ENCODE measurements at regions not wholly inside any gene's neighbourhood (a gene's known extent, or its start where the extent isn't known, plus 50 kb on each side); places are given as distances from the start of the nearest gene placed in this dataset.

DNA sequence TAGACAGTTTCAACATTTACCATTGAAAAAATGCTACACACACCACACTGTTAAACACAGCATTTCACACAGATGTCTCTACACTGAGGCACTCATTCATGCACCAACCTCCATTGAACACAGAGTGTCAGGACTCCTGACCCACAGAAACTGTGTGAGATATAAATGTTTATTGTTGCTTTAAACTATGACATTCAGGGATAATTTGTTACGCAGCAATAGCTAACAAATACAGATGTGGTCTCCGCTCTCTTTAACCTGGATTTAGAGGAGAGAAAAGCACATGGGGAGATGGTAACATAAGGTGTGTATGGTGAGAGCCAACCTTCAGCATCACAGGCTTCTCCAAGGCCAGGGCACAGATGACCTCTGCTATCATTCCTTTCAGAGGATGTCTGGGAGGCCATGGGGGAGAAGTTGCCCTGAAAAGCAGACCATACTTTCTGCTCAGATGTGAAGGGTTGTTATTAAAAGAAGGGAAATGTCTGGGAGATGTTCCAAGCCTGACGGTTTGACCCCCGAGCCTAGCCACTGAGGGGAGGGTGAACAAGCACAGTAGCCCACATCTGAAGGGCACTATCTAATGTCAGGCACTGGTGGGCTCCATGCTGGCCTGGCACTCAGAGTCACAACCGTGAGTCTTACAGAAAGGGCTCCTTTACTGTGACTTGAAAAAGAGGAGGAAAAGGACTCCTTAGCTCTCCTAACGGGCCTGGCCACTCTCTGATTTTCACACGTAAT lies 284.5 kb upstream of the TLE3 start:
- ChIA-PET CTCF (interaction anchor here (1.4 kb wide), 1 partner anchor 65 kb away, joined by 3 read pairs; no protein-coding TSS in a partner anchor), POLR2A (no interaction called here)
- TF ChIP-seq, protein P1, sequence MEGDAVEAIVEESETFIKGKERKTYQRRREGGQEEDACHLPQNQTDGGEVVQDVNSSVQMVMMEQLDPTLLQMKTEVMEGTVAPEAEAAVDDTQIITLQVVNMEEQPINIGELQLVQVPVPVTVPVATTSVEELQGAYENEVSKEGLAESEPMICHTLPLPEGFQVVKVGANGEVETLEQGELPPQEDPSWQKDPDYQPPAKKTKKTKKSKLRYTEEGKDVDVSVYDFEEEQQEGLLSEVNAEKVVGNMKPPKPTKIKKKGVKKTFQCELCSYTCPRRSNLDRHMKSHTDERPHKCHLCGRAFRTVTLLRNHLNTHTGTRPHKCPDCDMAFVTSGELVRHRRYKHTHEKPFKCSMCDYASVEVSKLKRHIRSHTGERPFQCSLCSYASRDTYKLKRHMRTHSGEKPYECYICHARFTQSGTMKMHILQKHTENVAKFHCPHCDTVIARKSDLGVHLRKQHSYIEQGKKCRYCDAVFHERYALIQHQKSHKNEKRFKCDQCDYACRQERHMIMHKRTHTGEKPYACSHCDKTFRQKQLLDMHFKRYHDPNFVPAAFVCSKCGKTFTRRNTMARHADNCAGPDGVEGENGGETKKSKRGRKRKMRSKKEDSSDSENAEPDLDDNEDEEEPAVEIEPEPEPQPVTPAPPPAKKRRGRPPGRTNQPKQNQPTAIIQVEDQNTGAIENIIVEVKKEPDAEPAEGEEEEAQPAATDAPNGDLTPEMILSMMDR (IDR thresholded peaks at IDR 0.05; ENCODE audit: control extremely low read depth, extremely low read depth, low read depth, missing control alignments), result no peak
- no peak for DNase-seq (ENCODE audit: extremely low spot score)

DNA sequence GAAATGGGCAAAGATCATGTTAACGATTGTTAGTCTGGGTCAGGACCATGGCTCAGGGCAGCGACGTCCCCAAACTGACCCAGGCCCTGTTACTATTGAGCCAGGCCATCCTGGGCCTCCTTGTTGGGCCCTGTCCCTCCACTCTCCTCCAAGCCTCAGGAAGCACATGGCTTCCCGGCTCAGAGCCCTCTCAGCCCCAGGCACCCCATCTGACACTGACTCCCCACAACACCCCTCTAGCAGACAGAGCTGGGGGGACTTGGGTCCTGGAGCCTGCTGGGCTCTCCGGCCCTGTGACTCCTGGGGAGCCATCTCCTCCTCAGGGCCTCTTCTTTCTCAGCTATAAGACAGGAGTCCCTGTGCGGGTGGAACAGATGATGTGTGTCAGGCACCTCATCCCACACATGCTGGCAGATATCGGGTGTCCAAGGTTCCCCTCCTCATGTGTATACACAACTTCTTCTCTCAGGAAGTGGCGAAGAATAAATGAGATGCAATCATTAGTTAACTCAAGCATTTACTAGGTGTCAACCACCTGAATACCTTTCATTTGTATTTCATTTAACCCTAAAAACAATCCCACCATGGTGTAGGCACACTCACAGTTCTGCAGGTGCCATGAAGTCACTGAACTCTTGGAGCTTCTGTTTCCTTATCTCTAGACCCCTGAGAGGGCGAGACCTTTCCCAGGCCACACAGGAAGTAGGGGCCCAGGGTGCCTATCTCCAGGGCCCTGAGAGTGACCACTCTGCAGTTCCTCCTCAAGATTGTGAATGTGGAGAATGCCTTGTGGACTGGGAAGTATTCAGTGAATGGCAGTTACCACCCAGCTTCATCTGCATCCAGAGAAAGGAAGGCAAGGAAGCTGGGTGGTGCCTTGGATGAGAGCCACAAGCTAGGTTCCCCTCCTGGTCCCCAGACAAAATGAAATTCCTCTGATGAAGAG lies 282.5 kb upstream of the TLE3 start:
- no peak for DNase-seq (ENCODE audit: extremely low spot score)
- TF ChIP-seq, protein P1 (IDR thresholded peaks at IDR 0.05; ENCODE audit: control extremely low read depth, extremely low read depth, low read depth, missing control alignments), result no peak
- POLR2A ChIA-PET, result no interaction called here
- CTCF ChIA-PET, result interaction anchor here (1.3 to 1.4 kb wide), 2 partner anchors 17 to 67 kb away, joined by 3 read pairs; no protein-coding TSS in a partner anchor

DNA sequence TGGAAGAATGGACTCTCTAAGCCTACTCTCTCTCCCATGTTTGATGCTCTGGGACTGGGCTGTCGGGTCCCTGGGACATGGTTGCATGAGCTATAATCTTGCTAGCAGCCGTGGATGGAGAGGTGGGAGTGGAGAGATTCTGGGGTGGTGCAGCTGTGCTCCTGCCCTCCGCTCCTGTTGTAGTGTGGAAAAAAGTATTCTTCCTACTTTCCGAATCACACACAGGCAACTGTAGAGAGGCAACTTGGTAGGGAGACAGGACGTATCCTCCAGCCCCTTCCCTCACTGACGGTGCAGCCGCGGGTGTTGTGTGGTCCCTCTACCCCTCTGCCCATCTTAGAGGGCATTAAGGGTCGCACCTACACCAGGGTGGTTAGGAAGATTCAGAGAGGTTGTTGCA lies 281.4 kb upstream of the TLE3 start:
- no peak for DNase-seq (ENCODE audit: extremely low spot score)
- TF ChIP-seq, protein P1 (IDR thresholded peaks at IDR 0.05; ENCODE audit: control extremely low read depth, extremely low read depth, low read depth, missing control alignments), result no peak
- ChIA-PET CTCF (no interaction called here), POLR2A (no interaction called here)

DNA sequence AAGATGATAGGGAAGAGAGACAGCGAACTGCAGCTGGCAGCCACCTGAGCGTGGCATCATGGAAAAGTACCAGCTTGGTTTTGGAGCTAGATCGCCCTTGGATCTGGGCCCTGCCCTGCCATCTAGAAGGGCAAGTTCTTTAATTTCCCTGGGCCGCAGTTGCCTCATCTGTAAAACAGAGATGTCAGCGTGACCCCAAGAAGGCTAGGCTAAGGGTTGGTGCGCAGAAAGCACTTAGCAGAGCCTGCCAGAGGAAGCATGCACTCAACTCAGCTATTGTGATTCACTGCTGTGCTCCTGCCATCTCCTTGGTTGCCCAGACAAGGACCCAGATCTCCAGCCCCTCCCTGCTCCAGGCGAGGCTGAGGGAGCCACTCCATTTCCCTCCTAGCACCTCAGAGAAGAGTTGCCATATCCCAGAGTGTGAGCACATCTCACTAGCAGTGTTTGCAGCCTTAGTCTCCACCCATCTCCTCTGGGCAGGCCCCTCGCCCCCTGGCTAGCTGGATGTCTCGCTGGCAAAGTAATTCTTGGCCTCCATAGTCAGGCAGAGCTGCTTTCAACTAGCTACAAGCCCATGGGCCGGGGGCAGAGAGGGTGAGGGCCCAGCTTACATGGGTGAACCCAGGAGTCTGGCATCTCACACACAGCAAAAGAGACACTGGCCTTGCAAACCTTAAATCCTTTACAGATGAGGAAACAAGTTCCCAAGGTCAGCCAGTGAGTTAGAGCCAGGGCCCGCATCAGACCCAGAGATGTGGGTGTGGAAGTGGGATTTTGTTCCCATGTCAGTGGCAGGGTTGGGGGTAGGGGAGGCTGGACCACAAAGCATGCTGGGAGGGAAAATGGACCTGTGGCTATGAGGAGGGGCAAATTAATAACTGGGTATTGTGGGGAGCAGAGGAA lies 280.7 kb upstream of the TLE3 start:
- DNase-seq (ENCODE audit: extremely low spot score), result no peak
- TF ChIP-seq, protein P1 (IDR thresholded peaks at IDR 0.05; ENCODE audit: control extremely low read depth, extremely low read depth, low read depth, missing control alignments), result no peak
- ChIA-PET POLR2A (no interaction called here), CTCF (interaction anchor here (1.1 to 1.2 kb wide), 2 partner anchors 13 to 15 kb away, joined by 3 read pairs; no protein-coding TSS in a partner anchor)

DNA sequence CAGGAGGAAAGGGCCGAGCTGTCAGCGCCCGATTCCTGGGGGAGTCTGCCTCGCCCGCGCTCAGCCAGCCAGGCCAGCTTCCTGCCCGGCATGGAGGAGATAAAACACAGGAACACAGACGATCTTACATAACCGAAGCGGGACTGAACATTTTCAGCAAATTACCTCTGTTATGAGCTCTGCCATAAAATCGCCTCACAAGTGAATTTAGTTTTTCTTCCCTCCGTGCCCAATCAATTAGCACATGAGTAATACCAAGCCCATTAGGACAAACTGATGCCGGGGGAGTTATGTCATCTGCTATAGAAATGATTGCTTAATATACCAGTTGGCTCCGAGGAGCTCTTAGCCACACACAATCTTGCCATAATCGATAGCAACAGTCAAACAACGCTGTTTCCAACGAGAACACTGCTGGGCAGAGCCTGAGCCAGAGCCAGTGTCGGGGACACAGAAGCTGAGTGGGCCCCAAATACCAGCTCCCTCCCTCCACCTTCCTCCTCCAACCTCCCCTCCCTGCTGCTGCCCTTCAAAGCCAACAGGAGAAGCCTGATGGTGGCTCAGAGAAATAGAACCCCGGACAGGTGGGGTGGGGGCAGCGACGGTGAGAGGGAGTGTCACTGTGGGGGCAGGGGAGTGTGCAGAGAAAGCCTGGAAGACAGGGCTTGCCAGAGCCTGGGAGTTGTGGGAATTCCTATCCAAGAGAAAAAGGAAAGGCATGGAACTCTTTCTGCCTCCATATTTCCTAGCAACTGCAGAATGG lies 279.4 kb upstream of the TLE3 start:
- POLR2A ChIA-PET, result no interaction called here
- TF ChIP-seq, protein P1 (IDR thresholded peaks at IDR 0.05; ENCODE audit: control extremely low read depth, extremely low read depth, low read depth, missing control alignments), result no peak
- CTCF ChIA-PET, result interaction anchor here (1.0 to 1.6 kb wide), 5 partner anchors 11 to 83 kb away, joined by 3 to 6 read pairs (median 3); no protein-coding TSS in a partner anchor
- DNase-seq (ENCODE audit: extremely low spot score), result no peak

All from GM10248 (cell line).